ENCODE measurements at regions not wholly inside any gene's neighbourhood (a gene's known extent, or its start where the extent isn't known, plus 50 kb on each side); places are given as distances from the start of the nearest gene placed in this dataset.

GRCh38 chr1:5748286-5749225 lies 243.7 kb downstream of the NPHP4 start:
- H3K9me3 Mint-ChIP-seq, result no peaks in the 10 kb centered on the region
- no peak overlapping the region for H3K27ac Mint-ChIP-seq
- no peak overlapping the region for H3K4me3 Mint-ChIP-seq
- no peaks in the 10 kb centered on the region; the same call in 2 of the 3 replicates for H3K36me3 Mint-ChIP-seq (ENCODE audit: low read depth)
- TF ChIP-seq JUNB (IDR thresholded peaks at IDR 0.05; ENCODE audit: unreplicated experiment) (no peak), CREB1 (CRISPR knock-in tag; IDR thresholded peaks at IDR 0.05; ENCODE audit: low read depth) (no peak), ZNF331 (CRISPR knock-in tag; IDR thresholded peaks at IDR 0.05; ENCODE audit: low read depth) (no peak), STAT1 (IDR thresholded peaks at IDR 0.05; ENCODE audit: unreplicated experiment) (no peak), ZNF114 (CRISPR knock-in tag; IDR thresholded peaks at IDR 0.05) (no peak), NANOG (IDR thresholded peaks at IDR 0.05; ENCODE audit: borderline replicate concordance) (no peak), EZH2 (IDR thresholded peaks at IDR 0.05; ENCODE audit: low read depth, unreplicated experiment) (no peak), POLR2AphosphoS5 (IDR thresholded peaks at IDR 0.05; ENCODE audit: low read depth) (no peak), CTCF (conservative IDR thresholded peaks at IDR 0.05; ENCODE audit: low read depth in 2 of 2) (no peak), REST (IDR thresholded peaks at IDR 0.05; ENCODE audit: unreplicated experiment) (no peak), ZNF462 (CRISPR knock-in tag; IDR thresholded peaks at IDR 0.05) (no peak)
- Histone ChIP-seq H3K4me1 (ENCODE audit: insufficient read depth) (no peaks in the 10 kb centered on the region), H3K4me2 (no peak overlapping the region), H2AFZ (no peak overlapping the region), H4K20me1 (replicated peaks; ENCODE audit: insufficient read depth) (no peaks in the 10 kb centered on the region), H3K27me3 (ENCODE audit: insufficient read depth) (no peaks in the 10 kb centered on the region), H3F3A (replicated peaks; ENCODE audit: low read depth) (no peaks in the 10 kb centered on the region), H3K36me3 (ENCODE audit: insufficient read depth) (no peaks in the 10 kb centered on the region; the same call in 1 of the 2 replicates), H3K27ac (ENCODE audit: low read depth) (no peak overlapping the region), H3K79me2 (replicated peaks; ENCODE audit: insufficient read depth) (no peaks in the 10 kb centered on the region), H3K4me3 (no peak overlapping the region), H3K9me2 (ENCODE audit: insufficient read depth) (no peaks in the 10 kb centered on the region)
- ATAC-seq (no peak), DNase-seq (ENCODE audit: low spot score) (no peak)
- peaks cover 52% of the 10 kb centered on the region for H3K4me1 Mint-ChIP-seq
- peaks cover 15% of the 10 kb centered on the region for H3K27me3 Mint-ChIP-seq (ENCODE audit: insufficient read depth, low read depth, poor library complexity)
